MM.1S (cell line): ENCODE measurements at regions not wholly inside any gene's neighbourhood (a gene's known extent, or its start where the extent isn't known, plus 50 kb on each side); places are given as distances from the start of the nearest gene placed in this dataset.

Experiments
- EZH2 ChIP-seq: fragments of 300-600 bp; sonication (generic); optimal IDR thresholded peaks from 2 replicates; pipeline ENCODE3; 2017; ENCODE audit warnings: low read depth, mild to moderate bottlenecking, antibody characterized with exemption, low read length, mixed read lengths
- EZH2phosphoT487 ChIP-seq: fragments of 300-600 bp; sonication (generic); IDR thresholded peaks from 2 replicates; pipeline ENCODE4 v1.6.1; 2018; ENCODE audit warnings: antibody characterized with exemption, low read length
- TF ChIP-seq, protein P1 (sequence below): fragments of 300-600 bp; sonication (generic); IDR thresholded peaks from 2 replicates; pipeline ENCODE4 v1.5.1; 2016; ENCODE audit warnings: antibody characterized with exemption, low read length, mixed read lengths

DNA sequence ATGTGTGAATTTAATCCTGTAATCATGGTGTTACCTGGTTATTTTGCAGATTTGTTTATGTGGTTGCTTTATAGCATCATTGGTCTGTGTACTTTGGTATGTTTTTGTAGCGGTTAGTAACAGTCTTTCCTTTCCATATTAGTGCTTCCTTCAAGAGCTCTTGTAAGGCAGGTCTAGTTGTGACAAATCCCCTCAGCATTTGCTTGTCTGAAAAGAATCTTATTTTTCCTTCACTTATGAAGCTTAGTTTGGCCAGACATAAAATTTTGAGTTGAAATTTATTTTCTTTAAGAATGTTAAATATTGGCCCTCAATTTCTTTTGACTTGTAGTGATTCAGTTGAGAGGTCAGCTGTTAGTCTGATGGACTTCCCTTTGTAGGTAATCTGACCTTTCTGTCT, 1096.1 kb upstream of the SLIT2 start:
- TF ChIP-seq, protein P1, sequence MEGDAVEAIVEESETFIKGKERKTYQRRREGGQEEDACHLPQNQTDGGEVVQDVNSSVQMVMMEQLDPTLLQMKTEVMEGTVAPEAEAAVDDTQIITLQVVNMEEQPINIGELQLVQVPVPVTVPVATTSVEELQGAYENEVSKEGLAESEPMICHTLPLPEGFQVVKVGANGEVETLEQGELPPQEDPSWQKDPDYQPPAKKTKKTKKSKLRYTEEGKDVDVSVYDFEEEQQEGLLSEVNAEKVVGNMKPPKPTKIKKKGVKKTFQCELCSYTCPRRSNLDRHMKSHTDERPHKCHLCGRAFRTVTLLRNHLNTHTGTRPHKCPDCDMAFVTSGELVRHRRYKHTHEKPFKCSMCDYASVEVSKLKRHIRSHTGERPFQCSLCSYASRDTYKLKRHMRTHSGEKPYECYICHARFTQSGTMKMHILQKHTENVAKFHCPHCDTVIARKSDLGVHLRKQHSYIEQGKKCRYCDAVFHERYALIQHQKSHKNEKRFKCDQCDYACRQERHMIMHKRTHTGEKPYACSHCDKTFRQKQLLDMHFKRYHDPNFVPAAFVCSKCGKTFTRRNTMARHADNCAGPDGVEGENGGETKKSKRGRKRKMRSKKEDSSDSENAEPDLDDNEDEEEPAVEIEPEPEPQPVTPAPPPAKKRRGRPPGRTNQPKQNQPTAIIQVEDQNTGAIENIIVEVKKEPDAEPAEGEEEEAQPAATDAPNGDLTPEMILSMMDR: no peak
- TF ChIP-seq EZH2 (no peak), EZH2phosphoT487 (no peak)
